IMR-90 (cell line): ENCODE measurements at regions not wholly inside any gene's neighbourhood (a gene's known extent, or its start where the extent isn't known, plus 50 kb on each side); places are given as distances from the start of the nearest gene placed in this dataset.

ENCODE experiments used
- ATAC-seq: fragments of 200-7000 bp; cut with Tn5 transposase; 2 replicates; pipeline ENCODE4 v1.9.1; 2020; ENCODE audit warnings: low read depth, mild to moderate bottlenecking, moderate library complexity
- BruUV-seq: library from RNA; stranded (reverse); fragments of 400-500 nt; replicated peaks from 2 replicates; lab custom pipeline; 2021; lab: Mats Ljungman, UMichigan
- CTCF ChIA-PET: fragments of 300-600 bp; formaldehyde crosslinking; extraction: SDS; loops from one replicate; lab custom pipeline; 2021; ENCODE audit warnings: antibody characterized with exemption; lab: Yijun Ruan, JAX
- POLR2A ChIA-PET: fragments of 300-600 bp; sonication (Branson Sonifier 250); formaldehyde crosslinking; loops from one replicate; lab custom pipeline; 2022; ENCODE audit warnings: antibody characterized with exemption; ENCODE audit not compliant: unreplicated experiment; lab: Charles Lee
- DNase-seq: peaks from one replicate; pipeline ENCODE4 v3.0.0; 2013
- H2AFZ ChIP-seq: replicated peaks from 2 replicates; pipeline ENCODE3; 2013; ENCODE audit warnings: low read length, mild to moderate bottlenecking; ENCODE audit not compliant: poor library complexity
- H2AK5ac ChIP-seq: 2 replicates; pipeline ENCODE4 v1.6.1; 2013; ENCODE audit warnings: low read depth, low read length, inconsistent platforms
- H2AK9ac ChIP-seq: replicated peaks from 2 replicates; pipeline ENCODE3; 2013; ENCODE audit warnings: mild to moderate bottlenecking, low read depth, low read length, moderate library complexity; ENCODE audit not compliant: poor library complexity
- H2BK120ac ChIP-seq: 2 replicates; pipeline ENCODE4 v1.6.1; 2013; ENCODE audit warnings: low read depth, low read length, inconsistent platforms
- H2BK15ac ChIP-seq: 3 replicates; pipeline ENCODE4 v1.6.1; 2013; ENCODE audit warnings: low read depth, low read length, inconsistent platforms
- H2BK20ac ChIP-seq: 2 replicates; pipeline ENCODE4 v1.6.1; 2013; ENCODE audit warnings: low read depth, mild to moderate bottlenecking, inconsistent platforms, low read length, moderate library complexity
- H2BK5ac ChIP-seq: 2 replicates; pipeline ENCODE4 v1.6.1; 2013; ENCODE audit warnings: mild to moderate bottlenecking, low read depth, low read length, inconsistent platforms; ENCODE audit not compliant: poor library complexity, severe bottlenecking
- H3K14ac ChIP-seq: replicated peaks from 2 replicates; pipeline ENCODE4 v1.6.1; 2013; ENCODE audit warnings: low read depth, low read length, inconsistent platforms
- H3K18ac ChIP-seq: 2 replicates; pipeline ENCODE4 v1.6.1; 2013; ENCODE audit warnings: low read depth, low read length, control low read depth
- H3K23ac ChIP-seq: 2 replicates; pipeline ENCODE4 v1.6.1; 2013; ENCODE audit warnings: low read depth, low read length, inconsistent platforms
- H3K27ac ChIP-seq: 2 replicates; pipeline ENCODE4 v1.5.1; 2013; ENCODE audit warnings: mild to moderate bottlenecking, control low read depth, low read length; ENCODE audit not compliant: insufficient read depth
- H3K27me3 ChIP-seq: 2 replicates; pipeline ENCODE4 v1.6.1; 2013; ENCODE audit warnings: low read length; ENCODE audit not compliant: control insufficient read depth, insufficient read depth
- H3K36me3 ChIP-seq: 2 replicates; pipeline ENCODE4 v1.6.1; 2013; ENCODE audit warnings: low read length, mixed read lengths; ENCODE audit not compliant: control insufficient read depth, insufficient read depth
- H3K4ac ChIP-seq: 2 replicates; pipeline ENCODE4 v1.6.1; 2013; ENCODE audit warnings: low read depth, low read length, inconsistent platforms
- H3K4me1 ChIP-seq: 2 replicates; pipeline ENCODE4 v1.6.1; 2013; ENCODE audit warnings: low read length, mixed read lengths; ENCODE audit not compliant: control insufficient read depth, insufficient read depth
- H3K4me2 ChIP-seq: 2 replicates; pipeline ENCODE4 v1.6.1; 2013; ENCODE audit warnings: low read depth, mild to moderate bottlenecking, control low read depth, low read length, moderate library complexity
- H3K4me3 ChIP-seq: 2 replicates; pipeline ENCODE4 v1.5.1; 2013; ENCODE audit warnings: low read depth, mild to moderate bottlenecking, control low read depth, low read length, moderate library complexity; ENCODE audit not compliant: insufficient read depth
- H3K56ac ChIP-seq: 2 replicates; pipeline ENCODE4 v1.6.1; 2013; ENCODE audit warnings: low read length, inconsistent platforms; ENCODE audit not compliant: insufficient read depth; ENCODE audit errors: extremely low read depth
- H3K79me1 ChIP-seq, 2 experiments: 2 replicates each; pipeline ENCODE4 v1.6.1; 2013; ENCODE audit warnings: low read length in 2 of 2, inconsistent platforms in 1 of 2, low read depth in 1 of 2
- H3K9ac ChIP-seq: 2 replicates; pipeline ENCODE4 v1.6.1; 2013; ENCODE audit warnings: low read depth, low read length, control low read depth
- H3K9me1 ChIP-seq: 2 replicates; pipeline ENCODE4 v1.6.1; 2013; ENCODE audit warnings: low read length, inconsistent platforms; ENCODE audit not compliant: insufficient read depth
- H3K9me3 ChIP-seq: 2 replicates; pipeline ENCODE4 v1.6.1; 2013; ENCODE audit warnings: low read length; ENCODE audit not compliant: control insufficient read depth, insufficient read depth
- H4K20me1 ChIP-seq: 2 replicates; pipeline ENCODE4 v1.6.1; 2013; ENCODE audit warnings: low read length, inconsistent platforms; ENCODE audit not compliant: insufficient read depth
- H4K5ac ChIP-seq: 2 replicates; pipeline ENCODE4 v1.6.1; 2013; ENCODE audit warnings: mild to moderate bottlenecking, low read depth, low read length, control low read depth
- H4K8ac ChIP-seq, 2 experiments: 2 replicates each; pipeline ENCODE4 v1.6.1; 2013; ENCODE audit warnings: low read depth in 2 of 2, low read length in 2 of 2, control low read depth in 1 of 2, inconsistent platforms in 1 of 2
- H4K91ac ChIP-seq: 2 replicates; pipeline ENCODE4 v1.6.1; 2013; ENCODE audit warnings: low read depth, low read length, inconsistent platforms; ENCODE audit not compliant: insufficient read depth
- BHLHE40 ChIP-seq: fragments of 150-350 bp; IDR thresholded peaks from 2 replicates; pipeline ENCODE4 v1.6.1; 2016; ENCODE audit warnings: mild to moderate bottlenecking, low read depth, low read length
- MXI1 ChIP-seq: IDR thresholded peaks from 2 replicates; pipeline ENCODE4 v1.6.1; 2012; ENCODE audit warnings: low read depth, mild to moderate bottlenecking, low read length, moderate library complexity, borderline replicate concordance
- POLR2A ChIP-seq: IDR thresholded peaks from 2 replicates; pipeline ENCODE4 v1.6.1; 2012; ENCODE audit warnings: mild to moderate bottlenecking, low read depth, low read length
- USF2 ChIP-seq: fragments of 150-350 bp; IDR thresholded peaks from 2 replicates; pipeline ENCODE4 v1.6.1; 2017; ENCODE audit warnings: mild to moderate bottlenecking, antibody characterized with exemption, low read length, low read depth
- WGBS, 2 experiments: methylation state at CpG; one replicate each; pipeline versions ENCODE4 v1.1.5 to v1.1.7; 2013; ENCODE audit warnings: missing lambda C conversion rate in 2 of 2; ENCODE audit not compliant: insufficient read length in 1 of 2; ENCODE audit errors: extremely low coverage in 2 of 2; 5-methylcytosine and 5-hydroxymethylcytosine counted together
- dilution Hi-C: fragments of 300-500 bp; cut with HindIII; formaldehyde crosslinking; loops from one replicate; pipeline ENCODE4 v1.14.3; 2018; ENCODE audit warnings: low sequenced_read_pairs; ENCODE audit not compliant: unreplicated experiment
- in situ Hi-C: fragments of 300-500 bp; cut with MboI; formaldehyde crosslinking; loops from 3 replicates; pipeline ENCODE4 v1.14.3; 2019; ENCODE audit warnings: low sequenced_read_pairs, inconsistent platforms, mixed read lengths
- intact Hi-C: fragments of 100-400 bp; cut with micrococcal nuclease; formaldehyde crosslinking; loops from 2 replicates; pipeline ENCODE4 v1.10.0; 2022

DNA sequence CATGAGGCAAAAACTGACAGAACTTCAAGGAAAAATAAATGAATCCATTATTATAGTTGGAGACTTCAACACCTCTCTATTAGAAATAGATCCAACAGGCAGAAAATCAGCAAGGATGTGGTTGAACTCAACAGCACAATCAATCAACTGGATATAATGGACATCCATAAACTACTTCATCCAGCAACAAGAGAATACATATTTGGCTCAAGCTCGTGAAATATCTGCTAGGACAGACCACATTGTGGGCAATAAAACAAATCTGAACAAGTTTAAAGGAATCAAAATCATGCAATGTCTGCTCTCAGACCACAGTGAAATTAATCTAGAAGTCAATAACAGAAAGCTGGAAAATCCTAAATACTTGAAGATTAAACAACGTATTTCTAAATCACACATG lies 362.6 kb downstream of the CD109 start:
- Histone ChIP-seq H3K9ac (no peak overlapping the region), H3K9me3 (no peaks in the 10 kb centered on the region), H2AK9ac (no peak overlapping the region), H3K27me3 (no peaks in the 10 kb centered on the region), H4K20me1 (no peaks in the 10 kb centered on the region), H3K36me3 (no peaks in the 10 kb centered on the region), H3K18ac (no peak overlapping the region), H3K4me2 (no peak overlapping the region), H2BK20ac (no peak overlapping the region), H3K9me1 (no peaks in the 10 kb centered on the region), H3K4ac (no peak overlapping the region), H2AK5ac (no peak overlapping the region), H2BK120ac (no peak overlapping the region), H4K91ac (no peak overlapping the region), H4K5ac (no peak overlapping the region), H2AFZ (no peak overlapping the region), H3K14ac (no peak overlapping the region), H3K23ac (no peak overlapping the region), H2BK15ac (no peak overlapping the region), H3K79me1 (no peaks in the 10 kb centered on the region), H4K8ac (no peak overlapping the region), H2BK5ac (no peak overlapping the region), H3K4me3 (no peak overlapping the region), H3K4me1 (peaks cover 2% of the 10 kb centered on the region; the same call in 1 of the 2 replicates), H3K56ac (no peak overlapping the region), H3K27ac (no peak overlapping the region)
- CTCF ChIA-PET = interaction anchor here (1.0 kb wide), 1 partner anchor 9 kb away, joined by 3 read pairs; no protein-coding TSS in a partner anchor
- intact Hi-C loops (no loop called here), dilution Hi-C loops (no loop called here), in situ Hi-C loops (no loop called here)
- ATAC-seq (no peak), DNase-seq (no peak)
- POLR2A ChIA-PET = no interaction called here
- no TSS peak for BruUV-seq
- WGBS, 2 experiments = no CpG with 5 or more reads among the region's 2 CpGs
- TF ChIP-seq BHLHE40 = no peak
- no peak for TF ChIP-seq MXI1
- TF ChIP-seq POLR2A = no peak
- TF ChIP-seq USF2 = no peak
